ENCODE measurements at regions not wholly inside any gene's neighbourhood (a gene's known extent, or its start where the extent isn't known, plus 50 kb on each side); places are given as distances from the start of the nearest gene placed in this dataset.

- no peaks in the 10 kb centered on the region for H3K36me3 ChIP-seq (ENCODE audit: control insufficient read depth, insufficient read depth, low read length)
Observed at GRCh38 chr9:126151031-126151685, 175.5 kb upstream of the MVB12B start.

GRCh38 chr9:126151686-126152134 lies 174.9 kb upstream of the MVB12B start:
- Histone ChIP-seq H3K4me3 (ENCODE audit: low read length) (no peak overlapping the region), H3K27ac (ENCODE audit: low read length) (no peak overlapping the region)

More at GRCh38 chr9:126151031-126151685, 175.5 kb upstream of the MVB12B start:
- peaks cover 4% of the 10 kb centered on the region for H3K4me1 ChIP-seq (ENCODE audit: control insufficient read depth, insufficient read depth, low read length)
- DNase-seq: no peak
- no peaks in the 10 kb centered on the region for H3K9me3 ChIP-seq (ENCODE audit: control insufficient read depth, low read depth, low read length)
- WGBS (ENCODE audit: insufficient coverage, low lambda C conversion rate): no CpG with 5 or more reads among the region's 14 CpGs
- peaks cover 11% of the 10 kb centered on the region for H3K27me3 ChIP-seq (ENCODE audit: control insufficient read depth, insufficient read depth, low read length)
- H3K4me3 ChIP-seq (ENCODE audit: low read length): no peak overlapping the region
- H3K27ac ChIP-seq (ENCODE audit: low read length): no peak overlapping the region

GRCh38 chr9:126152622-126153362 lies 173.8 kb upstream of the MVB12B start:
- H3K36me3 ChIP-seq (ENCODE audit: control insufficient read depth, insufficient read depth, low read length): no peaks in the 10 kb centered on the region
- H3K27me3 ChIP-seq (ENCODE audit: control insufficient read depth, insufficient read depth, low read length): peaks cover 8% of the 10 kb centered on the region
- H3K9me3 ChIP-seq (ENCODE audit: control insufficient read depth, low read depth, low read length): no peaks in the 10 kb centered on the region
- no peak overlapping the region for H3K4me3 ChIP-seq (ENCODE audit: low read length)
- no peak for DNase-seq
- no peaks in the 10 kb centered on the region for H3K4me1 ChIP-seq (ENCODE audit: control insufficient read depth, insufficient read depth, low read length)
- H3K27ac ChIP-seq (ENCODE audit: low read length): no peak overlapping the region
- no CpG with 5 or more reads among the region's 3 CpGs for WGBS (ENCODE audit: insufficient coverage, low lambda C conversion rate)

More at GRCh38 chr9:126151686-126152134, 174.9 kb upstream of the MVB12B start:
- peaks cover 11% of the 10 kb centered on the region for H3K27me3 ChIP-seq (ENCODE audit: control insufficient read depth, insufficient read depth, low read length)
- no peaks in the 10 kb centered on the region for H3K36me3 ChIP-seq (ENCODE audit: control insufficient read depth, insufficient read depth, low read length)
- H3K4me1 ChIP-seq (ENCODE audit: control insufficient read depth, insufficient read depth, low read length): no peaks in the 10 kb centered on the region
- no CpG with 5 or more reads among the region's 5 CpGs for WGBS (ENCODE audit: insufficient coverage, low lambda C conversion rate)
- no peak for DNase-seq
- no peaks in the 10 kb centered on the region for H3K9me3 ChIP-seq (ENCODE audit: control insufficient read depth, low read depth, low read length)

- Histone ChIP-seq H3K4me1 (ENCODE audit: control insufficient read depth, insufficient read depth, low read length) (no peaks in the 10 kb centered on the region), H3K27me3 (ENCODE audit: control insufficient read depth, insufficient read depth, low read length) (peaks cover 11% of the 10 kb centered on the region), H3K9me3 (ENCODE audit: control insufficient read depth, low read depth, low read length) (no peaks in the 10 kb centered on the region), H3K36me3 (ENCODE audit: control insufficient read depth, insufficient read depth, low read length) (no peaks in the 10 kb centered on the region), H3K27ac (ENCODE audit: low read length) (no peak overlapping the region), H3K4me3 (ENCODE audit: low read length) (no peak overlapping the region)
- WGBS (ENCODE audit: insufficient coverage, low lambda C conversion rate): 74% methylated on average over 5 of the region's 6 CpGs
- DNase-seq: no peak
Observed at GRCh38 chr9:126153382-126153781, 173.2 kb upstream of the MVB12B start.

- no peaks in the 10 kb centered on the region for H3K36me3 ChIP-seq (ENCODE audit: control insufficient read depth, insufficient read depth, low read length)
- H3K27ac ChIP-seq (ENCODE audit: low read length): no peak overlapping the region
- DNase-seq: no peak
- WGBS (ENCODE audit: insufficient coverage, low lambda C conversion rate): no CpG with 5 or more reads among the region's 10 CpGs
- H3K4me1 ChIP-seq (ENCODE audit: control insufficient read depth, insufficient read depth, low read length): no peaks in the 10 kb centered on the region
- H3K9me3 ChIP-seq (ENCODE audit: control insufficient read depth, low read depth, low read length): no peaks in the 10 kb centered on the region
- peaks cover 9% of the 10 kb centered on the region for H3K27me3 ChIP-seq (ENCODE audit: control insufficient read depth, insufficient read depth, low read length)
- H3K4me3 ChIP-seq (ENCODE audit: low read length): no peak overlapping the region
Observed at GRCh38 chr9:126154182-126154827, 172.3 kb upstream of the MVB12B start.

- WGBS (ENCODE audit: insufficient coverage, low lambda C conversion rate): 100% methylated on average over 1 of the region's 5 CpGs
- Histone ChIP-seq H3K36me3 (ENCODE audit: control insufficient read depth, insufficient read depth, low read length) (no peaks in the 10 kb centered on the region), H3K27ac (ENCODE audit: low read length) (no peak overlapping the region), H3K9me3 (ENCODE audit: control insufficient read depth, low read depth, low read length) (no peaks in the 10 kb centered on the region), H3K27me3 (ENCODE audit: control insufficient read depth, insufficient read depth, low read length) (peaks cover 9% of the 10 kb centered on the region), H3K4me1 (ENCODE audit: control insufficient read depth, insufficient read depth, low read length) (no peaks in the 10 kb centered on the region), H3K4me3 (ENCODE audit: low read length) (no peak overlapping the region)
- no peak for DNase-seq
Observed at GRCh38 chr9:126154869-126155268, 171.8 kb upstream of the MVB12B start.

GRCh38 chr9:126155756-126156664 lies 170.6 kb upstream of the MVB12B start:
- no peak overlapping the region for H3K27ac ChIP-seq (ENCODE audit: low read length)
- DNase-seq: no peak
- H3K4me1 ChIP-seq (ENCODE audit: control insufficient read depth, insufficient read depth, low read length): no peaks in the 10 kb centered on the region
- no peak overlapping the region for H3K4me3 ChIP-seq (ENCODE audit: low read length)
- no peaks in the 10 kb centered on the region for H3K9me3 ChIP-seq (ENCODE audit: control insufficient read depth, low read depth, low read length)
- no CpG with 5 or more reads among the region's 19 CpGs for WGBS (ENCODE audit: insufficient coverage, low lambda C conversion rate)
- peaks cover 9% of the 10 kb centered on the region for H3K27me3 ChIP-seq (ENCODE audit: control insufficient read depth, insufficient read depth, low read length)
- no peaks in the 10 kb centered on the region for H3K36me3 ChIP-seq (ENCODE audit: control insufficient read depth, insufficient read depth, low read length)

GRCh38 chr9:126156898-126157297 lies 169.7 kb upstream of the MVB12B start:
- Histone ChIP-seq H3K27ac (ENCODE audit: low read length) (no peak overlapping the region), H3K4me3 (ENCODE audit: low read length) (no peak overlapping the region), H3K4me1 (ENCODE audit: control insufficient read depth, insufficient read depth, low read length) (no peaks in the 10 kb centered on the region), H3K27me3 (ENCODE audit: control insufficient read depth, insufficient read depth, low read length) (peaks cover 3% of the 10 kb centered on the region), H3K36me3 (ENCODE audit: control insufficient read depth, insufficient read depth, low read length) (no peaks in the 10 kb centered on the region), H3K9me3 (ENCODE audit: control insufficient read depth, low read depth, low read length) (no peaks in the 10 kb centered on the region)
- DNase-seq: no peak
- WGBS (ENCODE audit: insufficient coverage, low lambda C conversion rate): 94% methylated on average over 9 of the region's 12 CpGs

- Histone ChIP-seq H3K4me1 (ENCODE audit: control insufficient read depth, insufficient read depth, low read length) (no peaks in the 10 kb centered on the region), H3K9me3 (ENCODE audit: control insufficient read depth, low read depth, low read length) (no peaks in the 10 kb centered on the region), H3K4me3 (ENCODE audit: low read length) (no peak overlapping the region), H3K36me3 (ENCODE audit: control insufficient read depth, insufficient read depth, low read length) (no peaks in the 10 kb centered on the region), H3K27ac (ENCODE audit: low read length) (no peak overlapping the region), H3K27me3 (ENCODE audit: control insufficient read depth, insufficient read depth, low read length) (peaks cover 3% of the 10 kb centered on the region)
- WGBS (ENCODE audit: insufficient coverage, low lambda C conversion rate): no CpG with 5 or more reads among the region's 10 CpGs
- no peak for DNase-seq
Observed at GRCh38 chr9:126157423-126157822, 169.2 kb upstream of the MVB12B start.
